HPDE6-E6E7 (cell line): ENCODE measurements at regions not wholly inside any gene's neighbourhood (a gene's known extent, or its start where the extent isn't known, plus 50 kb on each side); places are given as distances from the start of the nearest gene placed in this dataset.
"Not testable (repeated sequence)": the region's sequence is repeated elsewhere in the genome, so short reads cannot be mapped to it uniquely, and the experiment has no call there.

Experiments
- DNase-seq: peaks from one replicate; pipeline ENCODE4 v3.0.0; 2011; ENCODE audit warnings: missing footprints; ENCODE audit errors: extremely low spot score

GRCh38 chr7:112678626-112679025 lies 111.6 kb downstream of the TMEM168 start:
- DNase-seq = no peak

GRCh38 chr7:112689466-112690177 lies 100.6 kb downstream of the TMEM168 start:
- not testable (repeated sequence) for DNase-seq

DNA sequence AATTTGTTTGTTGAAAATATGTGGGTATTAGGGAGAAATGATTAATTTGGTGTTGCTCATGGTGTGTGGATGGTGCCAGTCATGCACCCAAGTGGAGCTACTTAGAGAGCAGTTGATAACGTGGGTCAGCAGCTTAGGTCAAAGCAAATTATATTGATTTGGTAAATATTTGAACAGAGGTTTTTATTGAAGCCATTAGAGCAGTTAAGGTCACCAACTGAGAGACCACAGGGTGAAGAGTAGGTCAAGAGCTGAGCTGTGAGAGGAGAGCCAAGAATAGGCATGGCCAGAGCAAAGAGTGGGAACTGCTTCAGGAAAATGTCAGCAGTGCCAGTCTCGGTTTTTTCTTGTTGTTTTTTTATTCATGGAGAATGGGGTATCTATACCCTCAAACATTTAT lies 97.9 kb downstream of the TMEM168 start:
- no peak for DNase-seq

GRCh38 chr7:112697211-112697610 lies 93.0 kb downstream of the TMEM168 start:
- DNase-seq = not testable (repeated sequence)

DNA sequence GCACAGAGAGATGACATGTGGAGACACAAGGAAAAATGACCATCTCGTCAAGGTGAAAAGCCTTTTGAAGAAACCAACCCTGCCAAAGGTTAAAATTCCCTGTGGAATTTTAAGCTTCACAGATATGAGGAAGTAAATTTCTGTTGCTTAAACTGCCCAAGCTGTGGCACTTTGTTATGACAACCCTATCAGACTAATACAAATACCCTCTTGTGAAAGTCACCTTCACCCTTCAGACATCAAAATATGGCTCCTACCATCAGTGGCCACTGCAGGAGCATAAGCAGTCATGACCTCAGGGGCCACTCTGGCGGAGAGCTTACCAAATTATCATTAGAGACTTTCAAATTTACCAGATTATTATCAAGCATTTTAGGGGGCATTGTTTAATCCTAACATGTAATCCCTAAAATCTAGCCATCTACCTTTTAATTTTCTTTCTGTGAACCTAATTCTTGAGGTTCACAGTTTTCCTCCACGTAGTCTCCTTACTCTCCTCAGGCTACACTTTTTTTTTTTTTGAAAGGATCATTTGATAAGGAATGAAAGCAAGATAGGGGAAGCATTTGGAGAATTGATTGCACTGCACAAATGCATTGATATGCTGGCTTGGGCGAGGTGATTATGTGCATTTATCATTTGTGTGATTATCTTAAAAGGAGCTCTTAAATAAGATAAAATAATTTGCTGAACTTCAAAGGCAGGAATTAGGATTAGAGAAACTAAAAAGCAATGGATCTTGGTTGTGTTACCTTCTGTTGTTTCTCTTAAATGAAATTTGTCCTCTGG lies 90.3 kb downstream of the TMEM168 start:
- DNase-seq = no peak

- DNase-seq = no peak
These were observed 88.7 kb downstream of the TMEM168 start for GRCh38 chr7:112701456-112701855.

- no peak for DNase-seq
These were observed 82.5 kb downstream of the TMEM168 start for GRCh38 chr7:112707655-112708054.

- no peak for DNase-seq
These were observed 82.0 kb downstream of the TMEM168 start for GRCh38 chr7:112708236-112708635.
